Skeletal muscle cell (primary cell): ENCODE measurements at regions not wholly inside any gene's neighbourhood (a gene's known extent, or its start where the extent isn't known, plus 50 kb on each side); places are given as distances from the start of the nearest gene placed in this dataset.

ENCODE experiments used
- DNase-seq: peaks from one replicate; pipeline ENCODE4 v3.0.0-alpha.2; 2010; ENCODE audit warnings: low read depth
- H3K4me3 ChIP-seq: 2 replicates; pipeline ENCODE4 v1.5.1; 2011; ENCODE audit warnings: low read depth, mild to moderate bottlenecking, control low read depth, low read length, moderate library complexity

DNA sequence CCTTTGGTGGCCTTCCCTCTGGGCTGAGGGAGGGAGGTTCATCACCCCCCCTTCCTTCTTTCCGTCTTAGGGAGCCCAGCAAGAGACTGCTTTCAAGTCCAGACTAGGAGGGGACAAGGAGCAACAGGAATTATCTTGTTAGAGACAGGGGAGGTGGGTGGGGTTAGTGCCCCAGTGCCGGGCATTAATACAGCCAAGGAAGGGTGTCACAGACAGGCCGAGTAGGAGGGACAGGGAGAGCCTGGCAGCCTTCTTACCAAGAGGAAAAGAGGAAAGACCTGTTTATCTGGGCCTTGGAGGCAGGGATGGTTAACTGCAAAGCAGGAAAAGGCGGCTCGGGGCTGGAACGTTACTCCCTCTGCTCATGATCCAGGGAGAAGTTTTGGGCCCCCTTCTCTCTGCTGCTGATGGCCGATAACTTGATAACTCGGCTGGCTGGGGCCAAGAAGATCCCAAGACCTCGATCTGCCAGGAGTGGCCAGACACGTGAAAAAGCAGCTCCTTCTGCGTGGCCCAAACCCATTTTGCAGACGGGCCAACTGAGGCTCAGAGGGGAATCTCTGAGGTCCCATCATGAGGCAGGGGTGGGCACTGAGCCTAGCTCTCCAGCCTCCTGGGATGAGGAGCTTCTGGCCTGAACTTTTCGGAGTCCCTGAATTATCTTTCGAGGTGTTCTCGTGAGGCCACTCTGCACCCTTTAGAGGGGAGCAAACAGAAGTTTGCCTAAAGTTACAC lies 79.3 kb downstream of the PTPRS start:
- H3K4me3 ChIP-seq = no peak overlapping the region
- DNase-seq = no peak

DNA sequence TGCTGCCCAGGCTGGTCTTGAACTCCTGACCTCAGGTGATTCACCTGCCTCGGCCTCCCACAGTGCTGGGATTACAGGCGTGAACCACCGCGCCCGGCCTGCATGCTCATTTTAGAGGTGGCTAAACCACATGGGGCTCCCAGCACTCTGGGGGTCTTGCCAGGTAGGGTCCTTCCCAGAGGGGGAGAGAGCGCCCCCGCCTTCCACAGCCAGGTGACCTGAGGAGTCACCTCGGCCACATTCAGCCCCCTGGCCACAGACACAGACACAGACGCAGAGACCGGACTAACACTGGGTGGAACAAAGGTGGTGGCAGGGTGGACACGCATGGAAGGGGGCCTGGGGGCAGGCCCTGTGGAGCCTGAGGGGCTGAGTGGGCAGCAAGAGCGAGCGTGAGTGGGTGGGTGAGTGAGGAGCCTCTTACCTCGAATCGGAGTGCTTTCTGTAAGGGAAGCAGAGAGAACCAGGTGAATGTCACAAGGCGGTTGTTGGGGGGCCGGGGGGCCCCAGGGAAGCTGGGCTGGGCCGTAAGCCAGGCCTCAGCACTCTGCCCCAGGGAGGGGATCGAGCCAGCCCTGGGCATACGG lies 80.1 kb downstream of the PTPRS start:
- DNase-seq = no peak
- H3K4me3 ChIP-seq = no peak overlapping the region

DNA sequence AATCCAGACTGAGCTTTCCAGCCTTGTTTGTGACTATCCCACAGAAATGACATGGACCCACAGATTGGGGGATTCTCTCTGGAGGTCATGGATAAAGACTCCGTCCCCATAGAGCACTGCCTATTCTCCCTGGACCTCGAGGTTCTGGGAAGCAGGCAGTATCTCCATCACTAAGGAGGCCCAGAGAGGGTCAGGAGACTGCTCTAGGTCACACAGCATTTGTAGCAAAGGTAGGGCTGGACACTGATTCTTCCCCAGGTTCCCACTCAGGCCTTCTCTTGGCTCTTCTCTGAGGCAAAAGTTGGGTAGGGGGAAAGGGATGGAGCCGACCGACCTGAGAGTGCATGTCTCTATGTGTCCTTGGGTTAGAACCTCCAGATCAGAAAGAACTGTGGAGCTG lies 80.9 kb downstream of the PTPRS start:
- no peak for DNase-seq
- H3K4me3 ChIP-seq = no peak overlapping the region

DNA sequence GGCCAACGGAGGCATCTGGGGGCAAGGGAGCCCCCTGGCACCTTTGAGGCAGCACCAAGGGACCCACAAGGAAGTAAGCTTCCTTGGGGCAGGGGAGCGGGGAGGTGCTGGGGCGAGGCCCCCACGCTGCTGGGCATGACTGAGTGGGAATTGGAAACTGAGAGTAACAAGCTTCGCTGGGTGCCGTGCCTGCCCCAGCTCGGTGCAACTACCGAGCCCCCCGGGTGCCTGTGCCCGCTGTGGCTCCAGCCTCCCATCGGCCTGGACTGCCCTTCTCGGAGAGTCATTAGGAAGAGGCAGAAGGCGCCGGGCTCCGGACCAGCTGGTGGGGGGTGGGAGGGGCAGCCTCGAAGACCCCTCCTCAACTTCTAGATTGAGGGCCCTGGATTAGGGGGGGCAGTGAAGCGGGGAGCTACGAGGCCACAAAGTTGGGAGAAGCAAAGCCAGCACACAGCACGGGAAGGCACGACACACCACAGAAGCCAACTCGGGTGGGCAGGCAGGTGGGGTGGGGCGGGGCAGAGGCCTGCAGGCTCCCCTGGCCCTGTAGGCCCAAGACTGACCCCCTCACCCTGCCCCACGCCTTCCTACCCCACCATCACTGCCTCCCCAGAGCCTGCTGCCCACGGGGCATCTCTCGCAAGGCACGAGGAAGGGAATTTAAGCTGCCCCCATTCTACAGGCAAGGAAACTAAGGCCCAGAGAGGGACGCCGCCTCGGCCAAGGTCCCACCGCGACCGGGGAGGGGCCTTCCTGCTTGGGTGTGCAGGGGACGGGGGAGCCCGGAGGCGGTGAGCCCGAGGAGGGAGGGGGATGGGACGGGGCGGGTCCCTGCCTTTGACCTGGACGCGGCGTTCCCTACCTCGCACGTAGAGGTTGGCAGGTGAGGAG lies 83.2 kb downstream of the PTPRS start:
- no peak overlapping the region for H3K4me3 ChIP-seq
- no peak for DNase-seq

DNA sequence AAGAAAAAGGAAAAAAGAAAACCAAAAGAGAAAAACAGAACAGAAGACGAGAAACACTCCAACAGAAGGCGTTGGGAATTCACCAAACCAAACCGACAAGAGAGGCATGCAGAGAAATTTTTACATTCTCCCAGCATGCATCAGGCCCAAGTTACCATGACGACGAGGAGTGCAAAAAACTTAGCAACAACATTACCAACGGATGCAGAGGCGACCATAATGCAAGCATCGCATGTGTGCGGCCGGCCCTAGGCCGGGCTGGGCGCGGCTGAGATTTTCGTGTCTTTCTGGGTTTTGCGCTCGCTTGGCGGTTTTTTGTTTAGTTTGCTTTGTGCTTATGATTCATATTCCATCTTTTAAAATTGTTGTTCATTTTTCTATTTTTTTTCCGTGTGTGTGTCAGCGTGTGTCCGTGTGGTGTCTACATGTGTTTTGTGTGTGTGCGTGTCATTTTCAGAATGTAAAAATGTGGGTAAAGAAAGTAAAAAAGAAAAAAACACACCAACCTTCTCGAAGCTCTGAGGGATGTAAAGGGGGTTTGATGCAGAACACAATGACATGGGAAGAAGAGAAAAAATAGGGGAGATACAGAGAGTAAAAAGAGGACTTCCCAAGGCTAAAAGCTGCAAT lies 84.9 kb downstream of the PTPRS start:
- H3K4me3 ChIP-seq = no peak overlapping the region
- no peak for DNase-seq

DNA sequence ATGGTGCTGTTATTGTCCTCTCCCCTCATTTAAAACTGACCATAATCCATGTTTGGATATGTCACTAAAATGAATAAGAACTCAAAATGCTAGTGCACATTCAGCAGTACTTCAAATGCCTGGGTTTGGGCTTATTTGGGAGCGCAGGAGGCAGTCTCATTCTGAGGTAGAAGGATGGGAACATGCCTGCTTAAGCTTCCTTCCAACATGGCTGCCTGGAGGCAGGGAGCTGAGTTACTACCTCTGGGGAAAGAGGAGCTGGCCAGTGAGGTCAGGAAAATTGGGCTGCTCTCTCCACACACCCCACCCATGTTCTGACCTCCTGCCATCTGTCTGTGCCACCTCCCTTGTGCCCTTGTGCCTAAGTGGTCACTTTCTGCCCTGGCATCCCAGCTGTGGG lies 85.7 kb downstream of the PTPRS start:
- no peak for DNase-seq
- no peak overlapping the region for H3K4me3 ChIP-seq

DNA sequence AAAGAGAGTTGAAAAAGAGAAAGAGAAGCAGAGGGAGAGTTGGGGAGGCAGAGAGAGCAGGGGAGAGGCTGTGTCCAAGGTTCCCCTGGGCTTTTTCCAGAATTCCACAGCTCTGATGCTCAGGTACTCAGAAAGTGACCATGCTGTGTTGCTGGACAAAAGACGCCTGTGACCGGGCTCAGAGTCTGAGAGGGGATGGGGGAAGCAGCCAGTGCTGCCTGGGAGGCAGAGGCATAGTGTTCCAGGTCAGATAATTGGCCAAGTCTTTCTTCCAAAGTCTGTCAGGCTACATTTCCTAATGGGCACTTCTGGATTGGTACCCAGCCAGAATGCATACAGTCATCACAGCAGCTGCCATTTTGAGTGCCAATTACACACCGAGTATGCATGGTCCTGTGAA lies 86.1 kb downstream of the PTPRS start:
- no peak for DNase-seq
- no peak overlapping the region for H3K4me3 ChIP-seq

DNA sequence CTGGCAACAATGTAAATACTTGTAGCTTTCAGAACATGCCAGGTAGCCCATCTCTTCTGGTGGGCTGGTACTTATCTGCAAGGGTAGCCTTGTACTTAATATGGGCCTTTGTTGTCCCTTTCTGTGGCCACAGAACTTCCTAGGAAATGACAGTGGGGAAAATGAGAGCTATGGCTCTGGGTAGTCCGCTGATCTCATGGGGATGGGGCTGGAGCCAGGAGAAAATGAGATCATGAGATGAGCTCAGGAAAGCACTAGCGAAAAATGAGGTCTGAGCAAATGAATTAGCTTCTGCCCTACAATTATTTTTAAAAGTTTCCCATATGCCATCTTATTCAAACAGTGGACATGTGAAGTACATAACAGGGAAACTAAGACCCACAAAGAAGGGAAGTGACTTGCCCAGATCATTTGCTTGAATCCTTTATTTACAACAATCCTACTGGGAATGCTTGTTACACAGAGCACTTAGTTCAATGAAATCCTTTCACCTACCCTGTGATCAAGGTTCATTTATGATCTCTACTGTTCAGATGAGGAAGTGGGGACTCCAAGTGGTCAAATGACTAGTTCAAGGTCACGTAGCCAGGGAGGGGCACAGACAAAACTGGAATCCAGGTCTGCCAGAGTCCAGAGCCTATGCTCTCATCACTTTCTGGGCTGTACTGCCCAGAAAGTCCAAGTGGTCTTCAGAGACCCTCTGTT lies 87.1 kb downstream of the PTPRS start:
- peak; percentile 3 for DNase-seq
- H3K4me3 ChIP-seq = no peak overlapping the region

DNA sequence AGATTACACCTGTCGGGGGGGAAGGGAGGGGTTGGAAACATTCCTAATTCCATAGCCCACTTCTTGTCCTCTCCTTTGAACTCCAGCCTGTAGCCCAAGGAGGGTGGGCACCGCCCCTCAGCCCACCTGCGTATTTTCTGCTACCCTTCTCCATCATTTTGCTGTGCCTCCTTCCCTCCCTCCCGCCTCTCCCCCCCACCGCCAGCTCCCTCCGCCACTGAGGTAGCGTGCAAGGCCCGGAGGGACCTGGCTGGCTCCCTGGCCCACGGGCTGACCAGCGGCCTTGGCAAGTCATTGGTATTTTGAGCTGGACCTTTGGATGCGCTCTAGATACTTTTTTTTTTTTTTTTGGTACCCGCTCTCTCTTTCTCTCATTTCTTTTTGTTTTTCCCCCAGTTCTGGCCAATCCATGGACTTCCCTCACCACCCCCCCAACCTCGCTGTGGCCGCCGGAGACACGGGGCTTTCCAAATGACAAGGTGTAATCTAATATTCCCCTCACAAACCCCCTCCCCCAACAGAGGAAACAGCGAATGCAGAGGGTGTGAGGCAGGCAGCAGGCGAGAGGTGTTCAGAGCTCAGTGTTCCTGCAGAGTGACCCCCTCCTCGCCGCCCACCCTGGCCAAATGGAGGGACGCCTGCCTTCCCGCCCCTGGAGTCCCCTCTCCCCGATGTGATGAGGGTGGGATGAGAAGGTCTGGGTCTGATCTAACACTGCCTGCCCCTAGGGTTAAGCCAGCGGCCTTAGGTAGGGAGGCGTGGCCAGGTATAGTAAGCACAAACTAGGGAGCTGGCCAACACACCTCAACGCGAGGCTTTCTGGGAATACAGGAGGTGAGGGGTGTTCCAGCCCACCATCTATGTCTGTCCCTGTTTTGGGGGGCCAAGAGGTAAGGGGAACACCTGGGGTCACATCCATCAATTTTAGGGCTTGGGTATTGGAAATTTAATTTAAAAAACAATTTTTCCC lies 89.2 kb downstream of the PTPRS start:
- no peak overlapping the region for H3K4me3 ChIP-seq
- DNase-seq = no peak

DNA sequence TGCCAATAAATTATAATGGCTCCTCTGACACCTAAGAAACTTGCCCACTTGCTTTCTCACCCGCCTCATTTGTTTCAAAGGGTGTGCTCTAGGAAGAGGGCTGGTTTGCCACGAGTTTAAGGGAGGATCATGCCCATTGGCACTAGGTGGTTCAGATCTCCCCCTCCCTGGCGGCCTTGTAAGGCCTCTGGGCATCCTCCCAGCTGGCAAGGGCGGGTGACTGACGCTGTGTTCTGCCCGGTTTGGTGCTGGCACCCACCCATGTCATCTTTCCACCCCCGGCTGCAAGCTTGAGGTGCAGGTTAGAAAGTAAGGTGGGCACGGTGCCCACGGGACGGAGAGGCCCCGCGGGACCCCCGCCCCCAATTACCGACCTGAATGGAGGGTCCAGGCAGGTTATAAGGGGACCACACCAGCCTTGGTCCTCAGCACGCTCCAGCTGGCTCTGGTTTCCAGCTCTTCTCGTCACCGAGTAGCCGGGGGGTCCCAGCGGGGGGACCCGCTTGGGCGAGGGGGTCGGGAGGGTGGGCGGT lies 90.4 kb downstream of the PTPRS start:
- no peak for DNase-seq
- H3K4me3 ChIP-seq = no peak overlapping the region

DNA sequence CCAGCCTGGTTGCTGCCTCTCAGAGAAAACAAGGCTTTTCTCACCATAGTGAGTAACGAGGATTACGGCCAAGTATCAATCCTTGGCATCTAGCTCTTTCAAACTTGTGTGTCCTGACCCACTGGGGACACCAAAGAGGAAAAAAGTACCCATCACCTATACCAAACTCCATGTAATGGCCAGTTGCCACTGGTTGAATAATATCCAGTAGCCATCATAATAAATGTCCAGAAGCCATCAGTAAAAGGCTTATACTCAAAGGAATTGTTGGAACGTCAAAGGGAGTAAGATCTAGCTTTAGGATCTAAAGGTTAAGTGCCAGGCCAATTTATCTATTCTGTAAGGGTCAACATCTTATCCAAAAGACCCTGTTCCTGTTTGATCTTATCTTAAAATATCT lies 91.1 kb downstream of the PTPRS start:
- no peak for DNase-seq
- no peak overlapping the region for H3K4me3 ChIP-seq

DNA sequence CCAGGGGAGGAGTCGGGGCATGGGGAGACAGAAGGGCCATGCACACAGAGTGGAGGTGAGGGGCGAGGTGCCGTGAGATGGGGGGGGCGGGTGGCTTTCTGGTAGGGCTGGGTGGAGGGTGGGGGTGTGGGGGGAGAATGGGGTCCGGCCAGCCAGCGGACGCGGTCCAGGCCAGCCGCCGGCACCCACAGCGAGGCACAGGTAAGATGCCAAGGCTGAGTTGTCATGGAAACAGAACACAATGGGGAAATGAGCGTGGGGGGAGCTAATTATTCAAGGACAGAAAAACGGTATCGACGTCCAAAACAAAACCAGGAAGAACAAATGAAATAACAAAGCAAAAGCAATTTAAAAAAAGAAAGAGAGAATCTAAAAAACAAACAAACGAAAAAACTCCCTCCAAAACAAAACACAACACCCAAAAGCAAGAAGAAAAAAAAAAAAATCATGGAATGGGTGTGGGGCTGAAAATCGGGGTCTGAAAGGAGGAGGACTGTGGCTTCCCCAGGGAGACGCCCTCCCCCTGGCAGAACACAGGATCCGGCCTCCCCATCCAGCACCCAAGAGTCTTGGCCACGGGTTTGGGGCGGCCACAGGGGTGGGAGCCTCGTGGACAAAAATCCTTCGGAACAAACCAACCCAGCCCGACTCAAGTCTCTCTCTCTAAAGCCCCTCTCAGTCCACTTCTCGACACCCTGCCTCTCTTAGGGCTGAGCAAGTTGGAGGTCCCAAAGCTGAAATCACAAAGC lies 92.5 kb downstream of the PTPRS start:
- DNase-seq = no peak
- H3K4me3 ChIP-seq = no peak overlapping the region

DNA sequence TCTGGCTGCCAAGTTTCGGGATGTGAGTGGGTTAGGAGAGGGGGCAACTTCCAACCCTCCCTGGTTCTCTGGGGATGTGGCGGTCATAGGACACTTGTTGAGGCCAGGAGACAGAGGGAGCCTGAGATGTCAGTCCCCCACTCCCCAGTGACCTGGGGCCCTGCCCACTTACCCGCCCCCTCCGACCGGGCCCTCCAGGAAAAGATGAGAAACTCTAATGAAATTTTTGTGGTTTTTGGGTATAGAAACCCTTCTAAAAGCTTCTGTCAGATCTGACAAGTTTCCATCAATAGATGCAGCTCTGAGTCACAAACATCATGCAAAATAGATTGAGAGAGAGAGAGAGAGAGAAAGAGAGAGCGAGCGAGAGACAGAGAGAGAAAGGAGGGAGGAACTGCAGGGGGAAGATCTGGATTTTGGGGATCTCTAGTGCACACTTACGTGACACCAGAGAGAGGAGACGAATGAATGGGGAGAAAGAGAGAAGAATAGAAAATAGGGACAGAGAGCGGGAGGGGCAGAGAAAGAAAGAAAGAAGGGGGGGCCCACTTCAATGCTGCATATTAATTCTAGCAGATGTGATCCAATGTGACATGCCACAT lies 94.0 kb downstream of the PTPRS start:
- no peak overlapping the region for H3K4me3 ChIP-seq
- no peak for DNase-seq

DNA sequence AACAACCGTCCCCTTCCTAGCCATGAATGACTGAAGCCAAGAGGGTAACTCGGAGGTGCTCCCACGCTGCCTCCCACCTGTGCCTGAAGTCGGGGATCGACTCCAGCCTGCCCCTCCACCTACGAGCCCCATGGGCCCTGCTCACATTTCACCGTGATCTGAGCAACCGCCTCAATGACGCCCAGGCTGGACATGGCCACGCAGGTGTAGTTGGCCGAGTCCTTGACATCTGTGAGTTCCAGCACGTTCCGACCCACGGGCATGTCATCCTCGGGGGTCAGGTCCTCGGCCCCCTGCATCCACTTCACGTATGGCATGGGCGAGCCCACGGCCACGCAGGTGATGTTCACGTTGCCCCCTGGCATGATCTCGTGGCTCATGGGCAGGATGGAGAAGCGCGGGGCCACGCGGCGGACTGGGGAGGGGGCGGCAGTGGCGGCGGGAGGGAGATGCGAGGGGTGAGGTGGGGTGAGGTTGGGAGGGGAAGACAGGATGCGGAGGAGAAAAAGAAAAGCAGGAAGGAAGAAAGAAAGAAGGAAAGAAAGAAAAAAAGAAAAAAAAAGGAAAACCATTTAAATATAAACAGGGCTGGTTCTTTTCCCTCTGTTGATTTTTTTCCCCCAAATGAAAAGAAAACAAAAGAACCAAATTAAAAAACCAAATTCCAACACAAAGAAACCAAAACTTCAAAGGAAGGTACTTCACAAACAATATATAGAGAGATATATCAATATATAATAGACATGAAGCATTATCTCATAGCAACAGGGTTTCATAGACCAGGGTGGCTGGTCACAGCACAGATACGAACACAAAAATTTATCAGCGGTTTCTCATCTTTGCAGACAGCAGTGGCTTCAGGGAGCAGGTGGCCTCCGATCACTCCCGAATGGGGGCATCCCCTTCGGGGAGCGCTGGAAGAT lies 94.7 kb downstream of the PTPRS start:
- H3K4me3 ChIP-seq = no peak overlapping the region
- DNase-seq = no peak

DNA sequence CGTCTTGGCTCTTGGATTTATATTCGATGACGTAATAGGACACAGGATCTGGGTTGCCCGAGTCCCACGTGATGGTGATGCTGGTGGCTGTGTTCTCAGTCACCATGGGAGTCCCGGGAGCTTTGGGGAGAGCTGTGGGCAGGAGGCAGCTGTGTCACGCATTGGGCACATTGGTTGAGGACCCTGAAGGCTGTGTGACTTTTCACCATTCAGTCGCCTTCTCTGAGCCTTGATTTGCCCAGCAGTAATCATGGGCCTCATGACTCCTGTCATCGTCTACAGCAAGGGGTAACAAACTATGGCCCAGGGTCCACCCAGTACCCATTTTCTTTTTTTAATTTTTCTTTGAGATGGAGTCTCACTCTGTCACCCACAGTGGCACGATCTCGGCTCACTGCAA lies 96.3 kb downstream of the PTPRS start:
- DNase-seq = no peak
- H3K4me3 ChIP-seq = no peak overlapping the region

DNA sequence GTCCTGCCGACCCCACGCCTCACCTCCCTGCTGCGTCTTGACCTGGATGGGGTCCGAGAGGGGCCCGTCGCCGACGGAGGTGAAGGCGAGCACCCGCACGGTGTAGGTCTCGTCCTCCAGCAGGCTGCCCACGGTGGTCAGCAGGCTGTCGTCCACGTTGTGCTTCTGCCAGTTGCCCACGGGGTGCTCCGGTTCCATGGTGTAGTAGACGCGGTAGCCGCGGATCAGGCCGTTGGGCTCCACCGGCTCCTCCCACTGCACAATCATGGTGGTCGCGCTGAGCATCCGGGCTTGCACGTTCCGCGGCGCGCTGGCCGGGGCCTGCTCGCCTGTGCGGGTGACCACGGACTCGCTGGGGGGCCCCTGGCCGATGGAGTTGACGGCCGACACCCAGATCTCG lies 96.7 kb downstream of the PTPRS start:
- H3K4me3 ChIP-seq = no peak overlapping the region
- DNase-seq = no peak
